Prostate gland (tissue), 2 donors: ENCODE measurements at regions not wholly inside any gene's neighbourhood (a gene's known extent, or its start where the extent isn't known, plus 50 kb on each side); places are given as distances from the start of the nearest gene placed in this dataset.
"Not testable (repeated sequence)": the region's sequence is repeated elsewhere in the genome, so short reads cannot be mapped to it uniquely, and the experiment has no call there.

Experiments used
- DNase-seq: peaks from one replicate; pipeline ENCODE4 v3.0.0-alpha.2; 2019; ENCODE audit warnings: low spot score
- H3K27ac ChIP-seq, 2 donors: fragments of 200-600 bp; sonication (generic); 2 replicates each; pipeline ENCODE4 v1.5.1; 2017 to 2019
- H3K27me3 ChIP-seq: fragments of 200-600 bp; sonication (generic); replicated peaks from 2 replicates; pipeline ENCODE4 v1.5.1; 2019; ENCODE audit not compliant: insufficient read depth
- H3K36me3 ChIP-seq, 2 donors: fragments of 200-600 bp; sonication (generic); 1 replicate in 1 of 2; 2 replicates in 1 of 2; pipeline versions ENCODE4 v1.5.1 to v1.8.1; 2017 to 2019
- H3K4me1 ChIP-seq: fragments of 200-600 bp; sonication (generic); replicated peaks from 2 replicates; pipeline ENCODE4 v1.5.1; 2019
- H3K4me3 ChIP-seq, 2 donors: fragments of 200-600 bp; sonication (generic); 2 replicates each; pipeline ENCODE4 v1.5.1; 2017 to 2019
- H3K9me3 ChIP-seq: fragments of 200-600 bp; sonication (generic); 2 replicates; pipeline ENCODE4 v1.5.1; 2017
- CTCF ChIP-seq, 4 experiments: fragments of 200-600 bp in 2 of 4; fragments of 450-650 bp in 2 of 4; sonication (generic) in 2 of 4; IDR thresholded peaks; 1 replicate in 3 of 4; 2 replicates in 1 of 4; pipeline ENCODE4 v1.5.1; 2016 to 2019; ENCODE audit warnings: antibody characterized with exemption in 4 of 4, mild to moderate bottlenecking in 2 of 4, moderate library complexity in 2 of 4
- POLR2A ChIP-seq: fragments of 450-650 bp; IDR thresholded peaks from one replicate; pipeline ENCODE4 v1.6.1; 2016; ENCODE audit warnings: antibody characterized with exemption, mild to moderate bottlenecking
- POLR2AphosphoS5 ChIP-seq: sonication (generic); formaldehyde crosslinking; IDR thresholded peaks from one replicate; pipeline ENCODE4 v1.6.1; 2017; ENCODE audit warnings: antibody characterized with exemption
- WGBS: methylation state at CpG from one replicate; pipeline ENCODE4 v1.1.5; 2018; 5-methylcytosine and 5-hydroxymethylcytosine counted together
- intact Hi-C: fragments of 100-400 bp; cut with DNase I; formaldehyde crosslinking; loops from one replicate; pipeline ENCODE4 v1.14.2; 2022

GRCh38 chr3:102722317-102722716, 287.5 kb downstream of the ZPLD1 start:
- H3K4me3 ChIP-seq: no peak overlapping the region
- H3K9me3 ChIP-seq: no peaks in the 10 kb centered on the region
- no peak overlapping the region for H3K27ac ChIP-seq
- no peaks in the 10 kb centered on the region for H3K4me1 ChIP-seq
- intact Hi-C loops: no loop called here
- no peaks in the 10 kb centered on the region for H3K27me3 ChIP-seq
- no peak for TF ChIP-seq CTCF (IDR thresholded peaks at IDR 0.05)
- TF ChIP-seq POLR2A: no peak
- TF ChIP-seq POLR2AphosphoS5: no peak
- H3K36me3 ChIP-seq: no peaks in the 10 kb centered on the region
- no peak for DNase-seq
- WGBS: 53% methylated on average over 2 of the region's 2 CpGs

GRCh38 chr3:102727340-102727739, 292.5 kb downstream of the ZPLD1 start:
- DNase-seq: no peak
- Histone ChIP-seq H3K27me3 (no peaks in the 10 kb centered on the region), H3K4me1 (no peaks in the 10 kb centered on the region), H3K27ac (no peak overlapping the region), H3K36me3 (no peaks in the 10 kb centered on the region), H3K9me3 (no peaks in the 10 kb centered on the region), H3K4me3 (no peak overlapping the region)
- WGBS: 75% methylated on average over 2 of the region's 2 CpGs
- intact Hi-C loops: no loop called here
- TF ChIP-seq CTCF (IDR thresholded peaks at IDR 0.05): no peak
- no peak for TF ChIP-seq POLR2AphosphoS5
- no peak for TF ChIP-seq POLR2A

GRCh38 chr3:102732581-102732980, 297.8 kb downstream of the ZPLD1 start:
- H3K27ac ChIP-seq, DNase-seq, H3K36me3 ChIP-seq, H3K27me3 ChIP-seq, H3K4me3 ChIP-seq, H3K9me3 ChIP-seq, intact Hi-C loops, H3K4me1 ChIP-seq: not testable (repeated sequence)
- WGBS: 95% methylated on average over 12 of the region's 12 CpGs

GRCh38 chr3:102733791-102734563, 299.2 kb downstream of the ZPLD1 start:
- H3K36me3 ChIP-seq: no peaks in the 10 kb centered on the region
- H3K27me3 ChIP-seq: no peaks in the 10 kb centered on the region
- no peaks in the 10 kb centered on the region for H3K4me1 ChIP-seq
- no peaks in the 10 kb centered on the region for H3K9me3 ChIP-seq
- 40% methylated on average over 5 of the region's 5 CpGs for WGBS
- TF ChIP-seq CTCF (IDR thresholded peaks at IDR 0.05) (no peak), POLR2A (no peak), POLR2AphosphoS5 (no peak)
- DNase-seq: no peak
- intact Hi-C loops: no loop called here
- H3K4me3 ChIP-seq: no peak overlapping the region
- H3K27ac ChIP-seq: no peak overlapping the region

GRCh38 chr3:102735311-102735710, 300.5 kb downstream of the ZPLD1 start:
- 97% methylated on average over 1 of the region's 1 CpG for WGBS

More at GRCh38 chr3:102735311-102735710, 300.5 kb downstream of the ZPLD1 start:
- Histone ChIP-seq H3K36me3 (no peaks in the 10 kb centered on the region), H3K9me3 (no peaks in the 10 kb centered on the region), H3K4me1 (no peaks in the 10 kb centered on the region), H3K4me3 (no peak overlapping the region), H3K27ac (no peak overlapping the region), H3K27me3 (no peaks in the 10 kb centered on the region)
- TF ChIP-seq CTCF (IDR thresholded peaks at IDR 0.05): no peak
- no peak for TF ChIP-seq POLR2A
- TF ChIP-seq POLR2AphosphoS5: no peak
- no peak for DNase-seq
- intact Hi-C loops: no loop called here
